ENCODE measurements at regions not wholly inside any gene's neighbourhood (a gene's known extent, or its start where the extent isn't known, plus 50 kb on each side); places are given as distances from the start of the nearest gene placed in this dataset.
A peak's percentile ranks its signal among the peaks of the same experiment; 100 is the strongest.
"Not testable (repeated sequence)": the region's sequence is repeated elsewhere in the genome, so short reads cannot be mapped to it uniquely, and the experiment has no call there.

- TF ChIP-seq CTCF (IDR thresholded peaks at IDR 0.05; ENCODE audit: low read length, missing control alignments): no peak
- no peak for DNase-seq (ENCODE audit: low read depth)
- no peak overlapping the region for H3K4me3 ChIP-seq (replicated peaks; ENCODE audit: low read depth, low read length)
Observed at GRCh38 chr3:14031271-14031670, 93.4 kb downstream of the CHCHD4 start.

DNA sequence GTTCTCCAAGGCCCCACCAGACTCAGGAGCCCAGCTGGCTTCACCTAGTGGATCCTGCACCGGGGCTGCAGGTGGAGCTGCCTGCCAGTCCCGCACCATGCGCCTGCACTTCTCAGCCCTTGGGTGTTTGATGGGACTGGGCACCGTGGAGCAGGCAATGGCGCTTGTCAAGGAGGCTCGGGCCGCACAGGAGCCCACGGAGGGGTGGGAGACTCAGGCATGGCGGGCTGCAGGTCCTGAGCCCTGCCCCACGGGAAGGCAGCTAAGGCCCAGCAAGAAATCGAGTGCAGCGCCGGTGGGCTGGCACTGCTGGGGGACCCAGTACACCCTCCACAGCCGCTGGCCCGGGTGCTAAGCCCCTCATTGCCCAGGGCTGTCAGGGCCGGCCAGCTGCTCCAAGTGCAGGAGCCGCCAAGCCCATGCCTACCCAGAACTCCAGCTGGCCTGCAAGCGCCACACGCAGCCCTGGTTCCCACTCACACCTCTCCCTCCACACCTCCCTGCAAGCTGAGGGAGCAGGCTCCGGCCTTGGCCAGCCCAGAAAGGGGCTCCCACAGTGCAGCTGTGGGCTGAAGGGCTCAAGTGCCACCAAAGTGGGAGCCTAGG, 95.2 kb downstream of the CHCHD4 start:
- H3K4me3 ChIP-seq (replicated peaks; ENCODE audit: low read depth, low read length); DNase-seq (ENCODE audit: low read depth): not testable (repeated sequence)

- H3K4me3 ChIP-seq (replicated peaks; ENCODE audit: low read depth, low read length); DNase-seq (ENCODE audit: low read depth): not testable (repeated sequence)
Observed at GRCh38 chr3:14028122-14028521, 96.5 kb downstream of the CHCHD4 start.

DNA sequence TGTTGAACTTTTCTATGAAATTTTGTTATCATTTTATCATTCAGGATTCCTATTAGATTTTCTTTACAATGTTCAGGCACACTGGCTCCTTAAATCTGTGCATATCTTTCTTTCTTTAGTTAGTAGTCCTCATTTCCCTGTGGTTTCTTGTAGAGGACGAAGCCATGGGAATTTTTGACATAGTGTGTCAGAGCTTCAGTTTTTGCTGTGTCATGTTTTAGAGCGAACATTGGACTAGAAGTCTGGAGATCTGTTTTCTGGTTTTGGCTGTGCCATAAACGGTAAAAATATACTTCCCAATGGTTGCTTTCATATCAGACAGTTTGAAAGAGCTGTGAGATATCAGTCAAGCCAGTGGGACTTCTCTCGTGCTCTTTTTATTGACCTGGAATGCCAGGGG, 105.2 kb downstream of the CHCHD4 start:
- DNase-seq (ENCODE audit: low read depth): no peak
- no peak overlapping the region for H3K4me3 ChIP-seq (replicated peaks; ENCODE audit: low read depth, low read length)
- TF ChIP-seq CTCF (IDR thresholded peaks at IDR 0.05; ENCODE audit: low read length, missing control alignments): no peak

GRCh38 chr3:14016900-14017475, 107.7 kb downstream of the CHCHD4 start:
- no peak for DNase-seq (ENCODE audit: low read depth)
- H3K4me3 ChIP-seq (replicated peaks; ENCODE audit: low read depth, low read length): no peak overlapping the region
- TF ChIP-seq CTCF (IDR thresholded peaks at IDR 0.05; ENCODE audit: low read length, missing control alignments): no peak

GRCh38 chr3:14007006-14007405, 117.7 kb downstream of the CHCHD4 start:
- no peak for DNase-seq (ENCODE audit: low read depth)
- H3K4me3 ChIP-seq (replicated peaks; ENCODE audit: low read depth, low read length): no peak overlapping the region
- TF ChIP-seq CTCF (IDR thresholded peaks at IDR 0.05; ENCODE audit: low read length, missing control alignments): no peak

DNA sequence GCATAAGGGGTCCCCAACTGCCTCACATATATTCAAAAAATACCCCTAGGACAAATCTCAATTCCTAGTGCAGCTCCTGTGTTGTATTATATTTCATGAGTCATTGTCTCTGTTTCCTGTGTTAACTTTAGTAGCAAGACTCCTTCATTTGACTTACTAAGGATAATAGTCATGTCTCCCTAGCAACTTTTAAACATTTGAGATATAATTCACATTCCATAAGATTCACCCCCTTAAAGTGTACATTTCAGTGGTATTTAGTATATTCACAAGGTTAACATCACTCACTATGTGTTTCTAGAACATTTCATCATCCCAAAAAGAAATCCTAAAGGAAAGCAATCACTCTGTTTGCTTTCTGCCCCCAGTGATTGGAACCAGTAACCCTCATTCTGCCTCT, 121.3 kb upstream of the WNT7A start:
- peak; percentile 1 for DNase-seq (ENCODE audit: low read depth)
- TF ChIP-seq CTCF (IDR thresholded peaks at IDR 0.05; ENCODE audit: low read length, missing control alignments): no peak
- H3K4me3 ChIP-seq (replicated peaks; ENCODE audit: low read depth, low read length): no peak overlapping the region

DNA sequence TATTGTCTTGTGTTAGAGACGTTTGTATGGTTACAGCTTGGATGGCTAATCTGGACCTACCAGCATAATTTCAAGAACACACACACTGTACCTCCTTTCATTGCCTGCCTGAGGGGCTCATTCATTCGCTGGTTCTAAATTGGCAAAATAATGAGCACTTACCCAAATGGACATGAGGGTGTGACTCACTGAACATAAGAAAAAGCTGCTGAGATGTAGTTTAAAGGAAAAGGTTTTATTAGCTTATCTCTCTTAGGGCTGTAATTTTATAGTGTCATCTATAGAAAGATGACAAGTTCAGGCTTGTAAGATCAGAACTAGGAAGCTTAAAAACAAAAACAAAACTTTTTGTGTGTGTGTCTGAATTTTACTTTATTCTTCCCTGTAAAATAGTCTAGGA, 120.7 kb upstream of the WNT7A start:
- DNase-seq (ENCODE audit: low read depth): no peak
- TF ChIP-seq CTCF (IDR thresholded peaks at IDR 0.05; ENCODE audit: low read length, missing control alignments): no peak
- H3K4me3 ChIP-seq (replicated peaks; ENCODE audit: low read depth, low read length): no peak overlapping the region
